ENCODE measurements at regions not wholly inside any gene's neighbourhood (a gene's known extent, or its start where the extent isn't known, plus 50 kb on each side); places are given as distances from the start of the nearest gene placed in this dataset.

DNA sequence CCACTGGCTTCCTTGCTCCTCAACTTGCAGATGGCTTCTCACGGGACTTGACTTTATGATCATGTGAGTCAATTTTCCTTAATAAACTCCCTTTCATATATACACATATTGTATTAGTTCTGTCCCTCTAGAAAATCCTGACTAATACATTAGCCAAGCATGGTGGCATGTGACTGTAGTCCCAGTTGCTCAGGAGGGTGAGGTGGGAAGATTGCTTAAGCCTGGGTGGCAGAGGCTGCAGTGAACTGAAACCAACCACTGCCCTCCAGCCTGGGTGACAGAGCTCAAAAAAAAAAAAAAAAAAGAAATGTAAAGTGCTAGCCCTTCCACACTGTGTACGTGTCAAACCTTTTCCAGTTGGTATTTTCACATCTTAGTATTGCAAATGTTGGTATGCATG, 857.0 kb downstream of the LTN1 start:
- TF ChIP-seq JUN (IDR thresholded peaks at IDR 0.05; ENCODE audit: borderline replicate concordance, insufficient read depth, insufficient read length, low read depth) (no peak), FOS (IDR thresholded peaks at IDR 0.05; ENCODE audit: borderline replicate concordance, insufficient read depth, low read length) (no peak), POLR2AphosphoS5 (IDR thresholded peaks at IDR 0.05; ENCODE audit: insufficient read depth, low read depth, low read length) (no peak), GATA2 (IDR thresholded peaks at IDR 0.05; ENCODE audit: insufficient read depth, insufficient read length, low read depth, low read length) (no peak), EZH2 (IDR thresholded peaks at IDR 0.05; ENCODE audit: borderline replicate concordance, low read depth, low read length, severe bottlenecking) (no peak), POLR2A (IDR thresholded peaks at IDR 0.05; ENCODE audit: low read depth, low read length) (no peak), MYC (IDR thresholded peaks at IDR 0.05; ENCODE audit: low read depth, low read length) (no peak)
- TF ChIP-seq, protein P1, sequence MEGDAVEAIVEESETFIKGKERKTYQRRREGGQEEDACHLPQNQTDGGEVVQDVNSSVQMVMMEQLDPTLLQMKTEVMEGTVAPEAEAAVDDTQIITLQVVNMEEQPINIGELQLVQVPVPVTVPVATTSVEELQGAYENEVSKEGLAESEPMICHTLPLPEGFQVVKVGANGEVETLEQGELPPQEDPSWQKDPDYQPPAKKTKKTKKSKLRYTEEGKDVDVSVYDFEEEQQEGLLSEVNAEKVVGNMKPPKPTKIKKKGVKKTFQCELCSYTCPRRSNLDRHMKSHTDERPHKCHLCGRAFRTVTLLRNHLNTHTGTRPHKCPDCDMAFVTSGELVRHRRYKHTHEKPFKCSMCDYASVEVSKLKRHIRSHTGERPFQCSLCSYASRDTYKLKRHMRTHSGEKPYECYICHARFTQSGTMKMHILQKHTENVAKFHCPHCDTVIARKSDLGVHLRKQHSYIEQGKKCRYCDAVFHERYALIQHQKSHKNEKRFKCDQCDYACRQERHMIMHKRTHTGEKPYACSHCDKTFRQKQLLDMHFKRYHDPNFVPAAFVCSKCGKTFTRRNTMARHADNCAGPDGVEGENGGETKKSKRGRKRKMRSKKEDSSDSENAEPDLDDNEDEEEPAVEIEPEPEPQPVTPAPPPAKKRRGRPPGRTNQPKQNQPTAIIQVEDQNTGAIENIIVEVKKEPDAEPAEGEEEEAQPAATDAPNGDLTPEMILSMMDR (IDR thresholded peaks at IDR 0.05; ENCODE audit: extremely low read depth in 1 of 2, insufficient read depth in 1 of 2, low read depth in 1 of 2, low read length in 2 of 2) = no peak
- TF ChIP-seq, protein P2, sequence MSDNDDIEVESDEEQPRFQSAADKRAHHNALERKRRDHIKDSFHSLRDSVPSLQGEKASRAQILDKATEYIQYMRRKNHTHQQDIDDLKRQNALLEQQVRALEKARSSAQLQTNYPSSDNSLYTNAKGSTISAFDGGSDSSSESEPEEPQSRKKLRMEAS (IDR thresholded peaks at IDR 0.05; ENCODE audit: insufficient read depth, insufficient read length) = no peak
- Histone ChIP-seq H2AFZ (ENCODE audit: low read depth, low read length) (no peak overlapping the region), H4K20me1 (replicated peaks; ENCODE audit: control insufficient read depth, extremely low read depth, insufficient read depth, low read length) (no peaks in the 10 kb centered on the region), H3K27ac (ENCODE audit: insufficient read depth, low read depth, low read length) (no peak overlapping the region), H3K4me1 (ENCODE audit: control insufficient read depth, extremely low read depth, insufficient read depth, low read length) (no peaks in the 10 kb centered on the region), H3K9me1 (replicated peaks; ENCODE audit: control insufficient read depth, extremely low read depth, insufficient read depth, low read length) (no peaks in the 10 kb centered on the region), H3K79me2 (ENCODE audit: control insufficient read depth, insufficient read depth, low read length) (no peaks in the 10 kb centered on the region), H3K9me3 (replicated peaks; ENCODE audit: control insufficient read depth, insufficient read depth, low read length) (no peaks in the 10 kb centered on the region), H3K36me3 (ENCODE audit: control insufficient read depth in 2 of 2, extremely low read depth in 1 of 2, insufficient read depth in 2 of 2, low read length in 2 of 2) (no peaks in the 10 kb centered on the region), H3K4me3 (replicated peaks in 1 of 3; ENCODE audit: insufficient read depth in 1 of 3, low read depth in 1 of 3, low read length in 3 of 3) (no peak overlapping the region), H3K9ac (replicated peaks; ENCODE audit: extremely low read depth, insufficient read depth, low read length) (no peak overlapping the region), H3K27me3 (ENCODE audit: control insufficient read depth in 2 of 2, insufficient read depth in 2 of 2, low read length in 2 of 2) (no peaks in the 10 kb centered on the region), H3K4me2 (ENCODE audit: insufficient read depth, low read length) (no peak overlapping the region)
- FAIRE-seq (no peak), DNase-seq (ENCODE audit: low read depth, low spot score) (no peak)
- no TSS peak for BruUV-seq (replicated peaks)
- dilution Hi-C loops (cut with MboI; ENCODE audit: extremely low pct_ligation_motif_present, low sequenced_read_pairs) (no loop called here), intact Hi-C loops (cut with micrococcal nuclease) (no loop called here)
- CTCF ChIA-PET = interaction anchor here (0.6 kb wide), 1 partner anchor 363 kb away, joined by 3 read pairs; no protein-coding TSS in a partner anchor
- POLR2A ChIA-PET = no interaction called here
